ENCODE measurements at regions not wholly inside any gene's neighbourhood (a gene's known extent, or its start where the extent isn't known, plus 50 kb on each side); places are given as distances from the start of the nearest gene placed in this dataset.
"Not testable (repeated sequence)": the region's sequence is repeated elsewhere in the genome, so short reads cannot be mapped to it uniquely, and the experiment has no call there.

GRCh38 chr1:194410756-194411155 lies 1224.3 kb upstream of the B3GALT2 start:
- no peak for DNase-seq (ENCODE audit: low read depth)

GRCh38 chr1:194407238-194407637 lies 1220.8 kb upstream of the B3GALT2 start:
- not testable (repeated sequence) for DNase-seq (ENCODE audit: low read depth)

GRCh38 chr1:194394676-194395075 lies 1208.3 kb upstream of the B3GALT2 start:
- DNase-seq (ENCODE audit: low read depth): no peak

- DNase-seq (ENCODE audit: low read depth): no peak
Observed at GRCh38 chr1:194387531-194387930, 1201.1 kb upstream of the B3GALT2 start.

- no peak for DNase-seq (ENCODE audit: low read depth)
Observed at GRCh38 chr1:194378517-194378916, 1192.1 kb upstream of the B3GALT2 start.

GRCh38 chr1:194374649-194375048 lies 1188.2 kb upstream of the B3GALT2 start:
- DNase-seq (ENCODE audit: low read depth): no peak

- DNase-seq (ENCODE audit: low read depth): no peak
Observed at GRCh38 chr1:194372266-194372665, 1185.9 kb upstream of the B3GALT2 start.

- DNase-seq (ENCODE audit: low read depth): no peak
Observed at GRCh38 chr1:194369622-194370021, 1183.2 kb upstream of the B3GALT2 start.

- DNase-seq (ENCODE audit: low read depth): no peak
Observed at GRCh38 chr1:194369060-194369459, 1182.6 kb upstream of the B3GALT2 start.

- DNase-seq (ENCODE audit: low read depth): no peak
Observed at GRCh38 chr1:194367121-194367520, 1180.7 kb upstream of the B3GALT2 start.

GRCh38 chr1:194366705-194367104 lies 1180.3 kb upstream of the B3GALT2 start:
- DNase-seq (ENCODE audit: low read depth): no peak

GRCh38 chr1:194362327-194362726 lies 1175.9 kb upstream of the B3GALT2 start:
- DNase-seq (ENCODE audit: low read depth): no peak

- no peak for DNase-seq (ENCODE audit: low read depth)
Observed at GRCh38 chr1:194361374-194362131, 1175.1 kb upstream of the B3GALT2 start.

GRCh38 chr1:194358208-194358581 lies 1171.8 kb upstream of the B3GALT2 start:
- DNase-seq (ENCODE audit: low read depth): no peak

GRCh38 chr1:194357573-194358207 lies 1171.3 kb upstream of the B3GALT2 start:
- not testable (repeated sequence) for DNase-seq (ENCODE audit: low read depth)

GRCh38 chr1:194355488-194356106 lies 1169.2 kb upstream of the B3GALT2 start:
- DNase-seq (ENCODE audit: low read depth): no peak

GRCh38 chr1:194353121-194353520 lies 1166.7 kb upstream of the B3GALT2 start:
- DNase-seq (ENCODE audit: low read depth): no peak

GRCh38 chr1:194347200-194347599 lies 1160.8 kb upstream of the B3GALT2 start:
- no peak for DNase-seq (ENCODE audit: low read depth)

- no peak for DNase-seq (ENCODE audit: low read depth)
Observed at GRCh38 chr1:194342484-194343262, 1156.3 kb upstream of the B3GALT2 start.

- no peak for DNase-seq (ENCODE audit: low read depth)
Observed at GRCh38 chr1:194341587-194341986, 1155.2 kb upstream of the B3GALT2 start.

- no peak for DNase-seq (ENCODE audit: low read depth)
Observed at GRCh38 chr1:194339471-194339870, 1153.1 kb upstream of the B3GALT2 start.

GRCh38 chr1:194338241-194338948 lies 1152.0 kb upstream of the B3GALT2 start:
- no peak for DNase-seq (ENCODE audit: low read depth)
